GM19023 (cell line): ENCODE measurements at regions not wholly inside any gene's neighbourhood (a gene's known extent, or its start where the extent isn't known, plus 50 kb on each side); places are given as distances from the start of the nearest gene placed in this dataset.
"Not testable (repeated sequence)": the region's sequence is repeated elsewhere in the genome, so short reads cannot be mapped to it uniquely, and the experiment has no call there.

Source experiments
- ATAC-seq: cut with Tn5 transposase; IDR thresholded peaks from one replicate; pipeline ENCODE4 v1.9.1; 2021; ENCODE audit warnings: mild to moderate bottlenecking, moderate library complexity; ENCODE audit not compliant: unreplicated experiment

- no peak for ATAC-seq
Observed at GRCh38 chr1:217140041-217140901, 417.0 kb upstream of the ESRRG start.

DNA sequence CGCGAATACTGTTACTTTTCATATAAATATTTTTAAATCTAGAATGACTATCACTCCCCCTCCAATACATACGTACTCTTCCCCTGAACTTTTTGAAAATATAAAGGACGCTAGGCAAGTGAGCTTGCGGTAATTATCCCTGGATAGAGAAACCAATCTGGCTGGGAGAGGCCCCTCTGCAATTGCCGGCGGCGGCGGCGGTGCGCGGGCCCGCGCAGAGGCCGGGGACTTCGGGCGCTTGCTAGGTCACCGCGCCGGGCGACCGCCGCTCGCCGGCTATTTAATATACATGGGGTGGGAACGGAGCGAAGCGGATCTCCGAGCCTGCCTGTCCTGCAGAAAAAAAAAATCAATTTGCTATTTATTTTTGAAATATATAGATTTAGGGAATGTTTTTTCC is 416.3 kb upstream of the ESRRG start:
- ATAC-seq: no peak

GRCh38 chr1:217138799-217139466 is 415.7 kb upstream of the ESRRG start:
- no peak for ATAC-seq

GRCh38 chr1:217138173-217138765 is 415.0 kb upstream of the ESRRG start:
- ATAC-seq: no peak

DNA sequence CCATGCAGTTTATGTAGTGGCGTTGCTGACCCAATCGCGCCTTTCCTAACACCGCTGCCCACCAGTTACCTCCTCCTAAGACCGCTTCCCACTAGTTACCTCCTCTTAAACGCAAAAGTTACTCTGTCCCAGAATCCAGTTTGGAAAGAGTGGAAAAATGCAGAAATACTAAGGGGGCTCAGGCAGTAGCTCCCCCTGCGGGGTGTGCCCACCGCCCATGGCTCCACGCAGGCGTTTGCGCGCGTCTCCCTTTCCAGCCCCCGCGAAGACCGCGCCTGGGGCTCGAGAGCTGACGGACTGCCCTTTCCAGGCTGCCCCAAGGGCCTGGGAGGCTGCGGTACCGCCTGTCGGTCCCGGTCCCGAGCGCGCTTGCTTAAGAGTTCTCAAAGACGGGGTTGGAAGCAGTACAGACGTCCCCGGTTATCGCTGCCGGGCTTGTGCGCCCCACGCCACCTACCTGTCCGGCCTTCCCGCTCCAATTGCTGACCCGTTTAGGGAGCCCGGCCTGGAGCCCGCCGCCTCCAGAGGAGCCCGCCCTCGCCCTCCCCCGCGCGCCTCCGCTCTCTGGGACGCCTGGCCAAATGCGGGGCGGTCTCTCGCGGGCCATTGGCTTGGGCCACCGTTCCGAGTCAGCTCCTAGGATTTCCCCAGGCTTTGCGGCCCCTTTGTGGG is 414.1 kb upstream of the ESRRG start:
- ATAC-seq: no peak

GRCh38 chr1:217136895-217137205 is 413.6 kb upstream of the ESRRG start:
- no peak for ATAC-seq

- ATAC-seq: no peak
Observed at GRCh38 chr1:217135987-217136894, 413.0 kb upstream of the ESRRG start.

GRCh38 chr1:217135569-217135915 is 412.3 kb upstream of the ESRRG start:
- ATAC-seq: no peak

- ATAC-seq: peak; percentile 51
Observed at GRCh38 chr1:217134857-217135568, 411.8 kb upstream of the ESRRG start.

- no peak for ATAC-seq
Observed at GRCh38 chr1:217133958-217134856, 411.0 kb upstream of the ESRRG start.

DNA sequence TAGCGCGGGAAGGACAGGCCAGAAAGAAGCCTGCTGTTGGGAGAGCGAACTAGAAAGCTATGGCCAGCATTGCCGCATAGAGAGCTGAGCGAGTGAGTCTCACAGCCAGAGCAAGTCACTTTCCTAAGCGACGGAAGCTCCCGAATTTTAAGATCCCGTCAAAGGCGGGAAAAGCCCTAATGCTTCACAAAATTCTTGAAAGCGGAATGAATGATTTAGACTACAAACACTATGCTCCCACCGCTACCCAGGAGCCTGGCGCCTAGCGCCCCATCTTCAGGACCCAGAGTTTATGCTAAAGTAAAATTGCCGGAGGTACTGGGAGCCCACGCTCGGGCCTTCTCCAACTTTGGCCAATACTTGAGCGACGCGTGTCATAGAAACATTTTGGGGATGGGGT is 409.9 kb upstream of the ESRRG start:
- no peak for ATAC-seq

DNA sequence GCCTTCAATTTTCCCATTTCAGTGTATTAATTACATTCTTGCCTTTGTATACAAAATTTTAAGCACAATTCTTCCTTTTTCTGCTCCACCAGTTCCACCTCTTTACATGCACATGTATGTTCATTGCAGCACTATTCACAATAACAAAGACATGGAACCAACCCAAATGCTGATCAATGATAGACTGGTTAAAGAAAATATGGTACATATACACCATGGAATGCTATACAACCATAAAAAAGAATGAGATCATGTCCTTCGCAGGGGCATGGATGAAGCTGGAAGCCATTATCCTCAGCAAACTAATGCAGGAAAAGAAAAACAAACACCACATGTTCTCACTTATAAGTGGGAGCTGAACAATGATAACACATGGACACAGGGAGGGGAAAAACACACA is 400.1 kb upstream of the ESRRG start:
- not testable (repeated sequence) for ATAC-seq

GRCh38 chr1:217117973-217118465 is 394.8 kb upstream of the ESRRG start:
- no peak for ATAC-seq

DNA sequence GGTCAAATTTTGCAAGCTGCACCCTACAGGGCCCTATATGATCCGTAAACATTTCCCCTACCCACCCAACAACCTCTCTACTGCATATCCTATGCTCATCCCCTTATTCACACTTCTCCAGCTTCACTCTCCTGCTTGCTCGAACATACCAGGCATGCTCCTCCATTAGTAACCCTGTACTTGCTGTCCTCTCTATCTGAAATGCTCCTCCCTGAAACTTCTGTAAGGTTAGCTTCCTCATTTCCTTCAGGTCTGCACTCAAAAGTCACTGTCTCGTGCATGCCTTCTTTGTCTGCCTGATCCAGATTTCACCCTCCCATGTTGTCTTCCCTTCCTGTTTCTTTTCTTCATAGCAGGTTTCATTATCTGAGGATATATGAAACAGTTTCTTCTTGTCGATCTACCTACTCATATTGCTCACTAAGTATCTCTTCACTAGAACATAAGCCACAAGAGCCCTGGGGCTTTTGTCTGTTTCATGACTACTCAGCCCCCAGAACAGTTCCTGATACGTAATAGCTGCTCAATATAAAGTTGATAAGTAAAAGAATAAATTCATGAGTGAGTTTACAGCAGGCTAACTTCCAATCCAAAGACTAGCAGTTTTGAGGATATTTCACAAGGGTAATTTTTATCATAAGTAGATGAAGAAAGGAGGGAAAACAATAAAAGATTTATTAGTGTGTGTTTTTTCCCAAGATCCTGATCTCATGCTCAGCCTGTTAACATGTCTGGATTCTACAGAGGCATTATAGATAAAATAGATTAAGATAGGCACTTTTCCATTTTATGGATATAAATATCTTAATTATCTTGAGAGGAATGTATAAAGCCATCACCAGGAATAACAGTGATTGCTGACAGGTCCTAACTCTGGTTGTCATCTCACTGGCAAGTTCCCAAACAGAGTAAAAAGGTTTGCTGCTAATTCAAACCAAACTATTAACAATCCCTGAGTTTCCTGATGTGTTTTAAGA is 392.5 kb upstream of the ESRRG start:
- ATAC-seq: no peak

DNA sequence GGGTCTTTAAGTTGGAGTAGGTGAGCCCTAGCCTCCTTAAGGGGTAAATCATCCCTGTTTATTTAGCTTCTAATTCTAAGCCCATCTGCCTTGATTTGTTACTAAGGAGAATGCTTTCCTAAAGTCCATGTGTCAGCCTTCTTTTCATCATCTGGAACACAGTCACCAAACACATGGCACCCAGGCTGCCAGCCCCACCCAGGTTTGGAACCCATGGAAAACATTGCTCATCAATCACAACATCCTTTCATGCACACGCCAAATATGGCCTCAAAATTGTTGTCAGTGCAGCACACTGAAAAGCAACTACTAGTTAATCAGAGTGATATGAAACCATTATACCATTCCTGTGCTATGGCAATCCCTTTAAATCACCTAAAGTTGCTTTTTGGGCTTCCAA is 386.7 kb upstream of the ESRRG start:
- ATAC-seq: no peak

DNA sequence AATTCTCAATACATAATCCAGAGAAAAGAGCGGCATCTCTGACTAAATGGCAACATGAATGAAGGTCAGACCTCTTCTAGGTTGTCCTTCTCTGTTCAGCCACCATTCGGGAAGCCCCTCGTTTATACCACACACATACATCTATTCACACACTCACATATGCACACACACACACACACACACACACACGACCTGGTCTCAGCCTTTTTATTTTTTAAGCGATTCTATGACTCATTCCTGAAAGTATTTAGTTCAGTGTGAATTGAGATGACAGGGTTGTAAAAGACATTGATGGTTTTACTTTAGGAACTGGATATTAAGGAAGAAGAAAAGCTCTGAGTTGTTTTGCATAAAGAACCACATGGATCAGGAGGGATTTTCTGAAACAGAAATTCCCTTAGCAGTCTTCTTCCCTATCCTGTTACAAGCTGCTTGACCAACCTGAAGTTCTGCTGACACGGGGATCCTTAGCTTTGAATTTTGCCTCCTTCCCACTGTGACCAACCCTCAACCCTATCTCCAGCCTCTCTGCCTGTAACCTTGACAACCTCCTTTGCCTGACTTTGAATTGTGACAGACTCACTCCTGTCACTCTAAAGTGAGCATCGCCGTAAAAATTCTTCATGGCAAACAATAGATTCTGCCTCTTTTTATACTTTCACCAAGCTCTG is 383.1 kb upstream of the ESRRG start:
- no peak for ATAC-seq

DNA sequence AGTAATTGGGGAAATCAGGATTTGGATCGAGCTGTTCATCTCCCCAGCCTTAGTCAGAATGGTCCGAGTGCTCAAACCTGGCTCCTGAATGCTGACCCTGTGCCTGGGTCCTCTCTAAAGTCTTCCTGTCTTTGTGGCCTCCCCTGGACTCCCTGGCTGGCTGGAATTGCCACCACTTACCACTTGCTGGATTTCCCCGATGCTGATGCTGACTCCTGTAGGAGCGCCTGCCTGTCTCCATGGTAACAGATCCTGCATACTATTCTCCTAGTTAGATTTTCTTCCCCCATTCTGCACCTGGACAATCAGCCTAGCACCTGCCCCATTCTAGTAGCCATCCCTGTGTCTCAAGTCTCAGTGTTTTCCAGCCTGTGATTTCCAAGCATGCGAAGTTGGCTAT is 382.2 kb upstream of the ESRRG start:
- ATAC-seq: no peak
